CD4-positive, alpha-beta T cell treated with Interleukin-17A for 1 hour (primary cell): ENCODE measurements at regions not wholly inside any gene's neighbourhood (a gene's known extent, or its start where the extent isn't known, plus 50 kb on each side); places are given as distances from the start of the nearest gene placed in this dataset.
"Not testable (repeated sequence)": the region's sequence is repeated elsewhere in the genome, so short reads cannot be mapped to it uniquely, and the experiment has no call there.

Experiments used
- DNase-seq: peaks from one replicate; pipeline ENCODE4 v3.0.0-alpha.2; 2020

- DNase-seq, result no peak
Measured at GRCh38 chr12:28693565-28694219, 455.4 kb upstream of the FAR2 start.

- no peak for DNase-seq
Measured at GRCh38 chr12:28698553-28698952, 450.5 kb upstream of the FAR2 start.

- DNase-seq, result no peak
Measured at GRCh38 chr12:28699029-28699428, 450.0 kb upstream of the FAR2 start.

GRCh38 chr12:28700161-28700560 lies 448.9 kb upstream of the FAR2 start:
- DNase-seq, result no peak

GRCh38 chr12:28704477-28705169 lies 444.5 kb upstream of the FAR2 start:
- DNase-seq, result no peak

GRCh38 chr12:28708918-28709371 lies 440.1 kb upstream of the FAR2 start:
- DNase-seq, result no peak

GRCh38 chr12:28709986-28710685 lies 438.9 kb upstream of the FAR2 start:
- DNase-seq, result no peak

- DNase-seq, result no peak
Measured at GRCh38 chr12:28710882-28711281, 438.2 kb upstream of the FAR2 start.

GRCh38 chr12:28711421-28711820 lies 437.7 kb upstream of the FAR2 start:
- DNase-seq, result no peak

- no peak for DNase-seq
Measured at GRCh38 chr12:28742791-28743190, 406.3 kb upstream of the FAR2 start.

- DNase-seq, result no peak
Measured at GRCh38 chr12:28746734-28747325, 402.2 kb upstream of the FAR2 start.

- DNase-seq, result no peak
Measured at GRCh38 chr12:28750946-28751685, 398.0 kb upstream of the FAR2 start.

- no peak for DNase-seq
Measured at GRCh38 chr12:28755027-28755426, 394.1 kb upstream of the FAR2 start.

- DNase-seq, result no peak
Measured at GRCh38 chr12:28759333-28759732, 389.7 kb upstream of the FAR2 start.

GRCh38 chr12:28760040-28760903 lies 388.8 kb upstream of the FAR2 start:
- DNase-seq, result not testable (repeated sequence)

GRCh38 chr12:28761897-28762296 lies 387.2 kb upstream of the FAR2 start:
- DNase-seq, result not testable (repeated sequence)

- DNase-seq, result no peak
Measured at GRCh38 chr12:28766398-28766797, 382.7 kb upstream of the FAR2 start.

- DNase-seq, result no peak
Measured at GRCh38 chr12:28767836-28768348, 381.2 kb upstream of the FAR2 start.

- no peak for DNase-seq
Measured at GRCh38 chr12:28770322-28770721, 378.8 kb upstream of the FAR2 start.

- DNase-seq, result no peak
Measured at GRCh38 chr12:28771968-28772367, 377.1 kb upstream of the FAR2 start.

GRCh38 chr12:28775556-28775955 lies 373.5 kb upstream of the FAR2 start:
- DNase-seq, result no peak

- DNase-seq, result no peak
Measured at GRCh38 chr12:28776220-28776619, 372.9 kb upstream of the FAR2 start.
